NCI-H1436 treated with DMSO at 0.1 percent for 48 hours (cell line): ENCODE measurements at regions not wholly inside any gene's neighbourhood (a gene's known extent, or its start where the extent isn't known, plus 50 kb on each side); places are given as distances from the start of the nearest gene placed in this dataset.

Experiments
- DNase-seq: peaks from one replicate; lab custom pipeline; 2025; lab: John Stamatoyannopoulos, UW

GRCh38 chr10:54983255-54983654 is 182.2 kb upstream of the PCDH15 start:
- no peak for DNase-seq

DNA sequence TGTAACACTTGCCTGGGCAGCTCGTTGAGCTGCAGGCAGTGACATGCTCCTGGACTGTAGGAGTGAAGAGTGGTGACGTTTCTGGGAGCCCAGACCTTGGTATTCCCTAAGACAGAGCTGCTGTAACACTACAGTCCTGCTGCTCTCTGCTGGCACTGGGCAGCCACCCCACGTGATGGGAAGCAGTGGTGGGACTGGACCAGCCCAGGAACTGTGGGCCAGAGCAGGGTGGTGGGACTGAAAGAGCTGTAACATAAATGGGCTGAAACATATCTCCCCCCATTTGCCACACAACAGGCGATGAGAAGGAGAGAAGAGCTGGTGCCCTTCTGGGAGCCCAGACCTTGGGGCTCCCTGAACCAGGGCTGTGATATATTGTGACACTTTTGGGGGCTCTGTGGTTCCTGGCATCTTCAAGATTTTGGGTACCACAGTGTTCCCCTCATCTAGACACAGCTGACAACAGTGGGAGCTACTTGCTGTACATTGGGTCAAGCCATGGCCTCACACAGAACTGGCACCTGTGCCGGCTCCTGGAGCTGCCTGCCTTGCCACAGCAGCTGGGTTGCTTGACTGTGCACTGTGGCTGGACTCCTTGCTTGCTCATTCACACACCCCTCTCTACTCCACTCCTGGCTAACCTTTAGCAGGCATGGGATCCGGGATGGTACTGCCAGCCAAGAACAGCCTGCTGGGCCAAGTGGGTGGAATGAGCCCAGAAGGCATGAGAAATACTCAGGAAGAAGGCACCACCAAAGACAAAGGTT is 161.3 kb upstream of the PCDH15 start:
- DNase-seq = no peak

- DNase-seq = no peak
Measured at GRCh38 chr10:54961040-54961439, 160.0 kb upstream of the PCDH15 start.

DNA sequence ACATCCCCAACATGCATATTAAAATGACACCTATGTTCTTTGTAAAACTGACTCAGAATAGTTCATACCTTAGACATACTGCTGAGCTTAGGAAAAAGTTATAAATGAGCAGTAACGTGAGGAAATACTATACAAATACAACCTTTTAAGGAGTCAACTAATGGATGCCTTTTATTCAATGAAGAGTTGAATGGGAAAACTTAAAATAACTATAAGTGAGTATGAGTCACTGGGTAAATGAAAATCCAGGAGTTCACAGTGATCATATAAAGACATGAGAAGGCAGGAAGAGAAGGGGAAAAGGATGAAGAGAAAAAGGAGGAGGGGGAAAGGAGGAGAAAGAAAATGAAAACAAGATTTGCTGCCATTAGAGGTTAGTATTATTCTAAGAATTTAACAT is 157.8 kb upstream of the PCDH15 start:
- DNase-seq = no peak

DNA sequence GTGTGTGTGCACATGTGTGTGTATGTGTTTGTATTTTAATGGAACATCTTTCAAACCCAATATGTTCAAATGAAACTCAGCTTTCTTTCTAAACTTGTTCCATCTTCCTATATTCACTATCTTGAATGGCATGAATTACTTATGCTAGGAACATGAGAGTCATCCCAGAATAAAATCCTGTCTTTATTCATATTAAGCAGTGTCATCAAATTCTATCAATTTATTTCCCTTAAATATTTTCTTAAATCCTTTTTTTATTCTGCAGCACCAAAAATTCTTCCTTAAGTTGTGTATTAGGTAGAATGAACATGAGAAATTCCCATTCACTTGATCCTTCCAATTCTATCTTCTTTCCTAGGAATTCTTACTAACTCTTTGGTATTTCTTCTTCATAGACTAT is 146.6 kb upstream of the PCDH15 start:
- no peak for DNase-seq

DNA sequence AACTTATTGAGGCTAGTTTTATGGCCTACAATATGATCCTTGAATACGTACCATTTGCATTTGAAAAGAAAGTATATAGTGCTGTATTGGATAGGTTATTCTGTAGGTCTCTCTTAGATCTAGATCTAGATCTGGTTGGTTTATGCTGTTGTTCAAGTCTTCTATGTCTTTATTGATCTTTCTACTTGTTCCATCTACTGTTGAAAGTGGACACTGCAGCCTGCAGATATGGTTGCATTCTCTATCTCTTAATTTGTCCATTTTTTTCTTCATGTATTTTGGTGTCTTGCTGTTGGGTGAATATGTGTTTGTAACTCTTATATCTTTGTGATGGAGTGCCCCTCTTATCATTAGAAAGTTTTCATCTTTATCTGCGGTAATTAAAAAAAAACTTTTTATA is 139.4 kb upstream of the PCDH15 start:
- DNase-seq = no peak

- no peak for DNase-seq
Measured at GRCh38 chr10:54914049-54914448, 113.0 kb upstream of the PCDH15 start.

DNA sequence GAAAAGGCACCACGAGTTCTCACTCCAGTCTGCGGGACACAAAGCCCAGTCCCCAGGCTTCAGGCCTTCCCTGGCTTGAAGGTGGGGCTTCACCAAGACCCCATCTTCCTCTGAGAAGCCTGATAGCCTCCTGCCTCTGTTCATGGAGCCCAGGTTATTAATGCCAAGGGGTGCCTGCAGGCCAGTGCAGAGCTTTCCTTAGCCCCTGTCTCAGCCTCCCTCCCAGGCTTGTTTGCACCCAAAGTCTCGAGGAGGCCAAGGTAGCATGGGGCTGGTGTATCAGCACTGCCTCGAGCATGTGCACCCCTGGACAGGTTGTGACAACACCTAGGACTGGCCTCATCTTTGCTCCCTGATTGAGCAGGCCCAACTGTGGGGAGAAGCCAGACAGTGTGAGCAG is 108.1 kb upstream of the PCDH15 start:
- DNase-seq = no peak

GRCh38 chr10:54908019-54908418 is 107.0 kb upstream of the PCDH15 start:
- no peak for DNase-seq

DNA sequence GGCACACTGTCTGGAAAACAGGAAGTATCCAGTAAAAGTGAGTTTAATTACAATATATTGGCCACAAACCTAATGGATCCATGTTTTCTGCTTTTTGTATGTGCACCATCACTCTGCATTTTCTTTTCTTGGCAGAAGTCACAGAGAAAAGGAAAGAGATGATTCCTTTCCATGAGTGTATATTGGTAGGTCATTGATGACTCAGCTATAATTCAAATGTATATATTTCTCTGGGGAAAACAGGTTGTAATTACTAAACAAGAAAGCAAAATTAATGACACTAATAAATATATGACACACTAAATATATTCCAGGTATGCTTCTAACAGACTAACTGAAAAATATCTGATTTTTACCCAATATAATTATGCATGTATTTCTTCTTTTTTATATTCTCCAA is 105.9 kb upstream of the PCDH15 start:
- no peak for DNase-seq

GRCh38 chr10:54905578-54906192 is 104.7 kb upstream of the PCDH15 start:
- no peak for DNase-seq

DNA sequence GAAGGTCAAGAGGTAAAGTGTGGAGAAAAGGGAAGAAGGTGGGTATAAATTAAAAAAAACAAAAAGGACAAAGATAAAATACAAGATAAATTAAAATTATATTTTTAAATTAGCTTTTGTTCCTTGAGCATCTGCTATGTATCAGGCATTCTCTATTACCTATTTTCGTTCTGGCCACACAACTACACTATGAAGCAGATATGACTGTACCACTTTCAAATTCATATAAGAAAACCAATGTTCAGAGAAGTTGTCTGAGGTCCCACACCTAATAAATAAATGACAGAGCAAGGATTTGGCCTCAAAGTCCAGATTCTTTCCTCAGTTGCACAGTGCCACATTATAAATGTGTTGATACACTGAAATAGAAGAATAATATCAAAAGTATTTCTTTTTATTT is 103.8 kb upstream of the PCDH15 start:
- DNase-seq = no peak

- no peak for DNase-seq
Measured at GRCh38 chr10:54903745-54904144, 102.7 kb upstream of the PCDH15 start.

- DNase-seq = no peak
Measured at GRCh38 chr10:54900584-54900983, 99.6 kb upstream of the PCDH15 start.

DNA sequence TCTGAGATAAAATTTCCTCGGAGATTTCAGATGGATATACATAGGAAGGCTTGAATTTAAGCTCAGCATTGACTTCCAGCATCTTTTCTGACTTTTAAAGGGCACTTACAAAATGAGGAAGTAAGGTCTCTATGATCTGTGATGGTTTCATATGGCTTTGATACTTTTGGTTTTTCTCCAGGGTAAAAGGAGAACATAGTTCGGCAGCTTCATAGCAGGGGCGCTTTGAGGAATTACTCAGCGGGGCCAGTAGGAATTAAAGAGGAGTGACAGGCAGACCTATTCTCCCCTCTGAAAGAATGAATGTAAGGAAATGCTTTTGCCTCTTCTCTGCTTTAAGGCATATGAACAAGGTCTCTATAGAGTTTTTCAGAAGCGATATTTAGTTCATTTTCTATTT is 80.0 kb upstream of the PCDH15 start:
- DNase-seq = no peak

GRCh38 chr10:54869022-54869421 is 68.0 kb upstream of the PCDH15 start:
- DNase-seq = no peak

DNA sequence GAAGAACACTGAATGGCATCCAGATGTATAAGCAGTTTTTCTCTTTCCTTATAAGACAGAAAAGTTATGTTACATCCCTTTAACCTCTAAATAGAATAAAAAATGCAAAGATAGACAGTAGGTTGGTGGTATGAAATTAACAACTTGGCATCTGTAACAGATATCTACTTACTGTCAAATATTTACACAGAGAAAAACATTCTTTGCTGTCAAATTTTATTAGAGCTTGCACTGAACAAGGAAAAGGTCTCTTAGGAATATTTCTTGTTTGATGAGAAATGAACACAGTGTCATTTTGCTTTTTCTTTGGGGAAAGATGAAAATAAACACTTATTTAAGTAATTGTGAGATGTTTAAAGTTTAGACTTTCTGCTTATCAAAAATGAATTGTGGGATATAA is 65.6 kb upstream of the PCDH15 start:
- no peak for DNase-seq

GRCh38 chr10:54854843-54855242 is 53.8 kb upstream of the PCDH15 start:
- DNase-seq = no peak

DNA sequence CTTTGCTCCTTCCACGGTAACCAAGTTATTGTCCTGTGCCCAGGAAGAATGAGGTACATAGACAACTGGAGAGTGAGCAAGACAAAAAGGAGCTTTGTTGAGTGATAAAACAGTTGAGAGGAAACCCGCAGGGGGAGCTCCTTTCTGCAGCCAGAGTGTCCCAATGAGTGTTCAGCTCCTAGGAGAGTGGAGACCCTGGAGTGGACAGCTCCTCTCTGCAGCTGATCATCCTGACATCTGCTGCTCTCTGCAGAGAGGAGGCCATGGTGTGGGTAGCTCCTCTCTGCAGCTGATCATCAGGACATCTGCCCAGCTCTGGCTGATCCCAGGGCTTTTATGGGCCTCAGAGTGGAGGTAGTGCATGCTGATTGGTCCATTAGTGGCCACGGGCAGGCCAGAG is 53.4 kb upstream of the PCDH15 start:
- DNase-seq = no peak

DNA sequence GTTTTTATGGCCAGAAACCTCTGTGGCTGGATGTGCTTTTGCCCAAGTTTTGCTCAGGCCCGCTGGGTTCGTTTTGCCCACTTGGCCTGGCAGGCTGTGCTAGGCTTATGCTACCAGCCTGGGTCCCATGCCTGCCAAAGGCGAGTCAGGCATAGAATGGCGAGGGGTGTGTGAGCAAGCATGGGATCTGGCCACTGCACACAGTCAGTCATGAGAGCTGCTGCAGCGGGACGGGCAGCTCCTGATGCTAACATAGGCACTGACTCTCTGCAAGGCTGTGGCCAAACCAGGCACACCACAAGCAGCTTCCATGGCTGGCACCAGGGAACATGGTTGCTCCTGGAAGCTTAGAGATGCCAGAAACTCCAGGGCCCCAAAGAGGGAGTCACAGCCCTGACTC is 52.9 kb upstream of the PCDH15 start:
- DNase-seq = no peak
